ENCODE measurements at regions not wholly inside any gene's neighbourhood (a gene's known extent, or its start where the extent isn't known, plus 50 kb on each side); places are given as distances from the start of the nearest gene placed in this dataset.
"Not testable (repeated sequence)": the region's sequence is repeated elsewhere in the genome, so short reads cannot be mapped to it uniquely, and the experiment has no call there.

DNA sequence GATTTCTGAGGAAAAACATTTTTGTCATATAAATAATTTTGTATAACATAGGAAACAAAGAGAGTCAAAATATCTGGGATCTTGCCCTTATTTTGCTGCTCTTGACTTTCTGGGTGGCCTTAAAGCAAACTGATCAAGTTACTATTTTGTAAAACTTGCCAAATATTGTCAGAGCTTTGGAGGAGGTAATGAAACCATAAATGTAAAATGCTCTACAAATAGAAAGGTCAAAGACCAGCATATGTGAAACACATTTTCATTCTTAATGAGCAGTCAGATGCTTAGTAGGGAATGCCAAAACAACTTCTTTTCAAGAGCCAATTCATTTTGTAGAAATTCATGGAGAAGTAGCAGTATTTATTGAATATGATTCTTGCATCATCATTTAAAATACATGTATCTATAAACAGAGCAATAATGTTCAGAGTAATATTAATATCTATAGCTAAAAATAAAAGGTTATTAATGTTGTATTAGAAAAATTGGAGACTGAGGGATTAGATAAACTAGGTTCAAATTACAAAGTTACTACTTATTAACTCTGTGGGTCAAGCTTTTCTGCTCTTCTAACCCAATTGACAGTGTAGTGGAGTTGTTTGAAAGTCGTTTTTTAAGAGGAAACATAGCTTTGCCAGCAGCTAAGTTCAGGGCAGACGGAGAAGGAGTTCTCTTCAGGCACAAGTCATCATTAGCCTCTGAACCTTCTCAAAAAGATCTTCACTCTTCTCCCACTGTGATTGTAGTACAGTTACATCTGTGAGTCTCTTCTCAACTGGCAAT, 2053.1 kb downstream of the EFNA5 start:
- no peak for DNase-seq

DNA sequence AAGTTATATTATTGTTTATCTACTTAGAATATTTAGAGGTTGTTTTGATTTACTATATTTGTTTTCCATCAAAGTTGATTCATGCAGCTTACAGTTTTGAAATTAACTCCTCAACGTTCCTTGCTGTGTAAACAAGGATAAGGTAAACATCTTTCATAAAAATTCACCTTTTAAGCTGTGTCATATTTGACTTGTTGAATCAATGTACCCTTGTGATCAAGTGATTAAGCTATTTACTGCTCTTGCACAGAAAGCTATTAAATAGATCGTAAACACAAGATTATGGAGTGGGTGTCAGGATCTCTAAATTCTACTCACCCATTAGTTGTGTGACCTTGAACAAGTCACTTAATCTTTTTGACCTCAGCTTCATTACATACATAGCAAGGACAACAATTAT, 2054.0 kb upstream of the NUDT12 start:
- no peak for DNase-seq

DNA sequence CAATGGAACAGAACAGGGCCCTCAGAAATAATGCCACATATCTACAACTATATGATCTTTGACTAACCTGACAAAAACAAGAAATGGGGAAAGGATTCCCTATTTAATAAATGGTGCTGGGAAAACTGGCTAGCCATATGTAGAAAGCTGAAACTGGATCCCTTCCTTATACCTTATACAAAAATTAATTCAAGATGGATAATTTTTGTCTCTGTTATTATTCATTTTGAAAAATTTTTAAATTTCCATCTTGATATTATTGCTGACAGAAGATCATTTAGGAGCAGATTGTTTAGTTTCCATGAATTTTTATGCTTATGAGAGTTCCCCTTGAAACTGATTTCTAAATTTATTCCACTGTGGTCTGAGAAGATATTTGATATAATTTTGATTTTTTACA, 2039.8 kb upstream of the NUDT12 start:
- not testable (repeated sequence) for DNase-seq

DNA sequence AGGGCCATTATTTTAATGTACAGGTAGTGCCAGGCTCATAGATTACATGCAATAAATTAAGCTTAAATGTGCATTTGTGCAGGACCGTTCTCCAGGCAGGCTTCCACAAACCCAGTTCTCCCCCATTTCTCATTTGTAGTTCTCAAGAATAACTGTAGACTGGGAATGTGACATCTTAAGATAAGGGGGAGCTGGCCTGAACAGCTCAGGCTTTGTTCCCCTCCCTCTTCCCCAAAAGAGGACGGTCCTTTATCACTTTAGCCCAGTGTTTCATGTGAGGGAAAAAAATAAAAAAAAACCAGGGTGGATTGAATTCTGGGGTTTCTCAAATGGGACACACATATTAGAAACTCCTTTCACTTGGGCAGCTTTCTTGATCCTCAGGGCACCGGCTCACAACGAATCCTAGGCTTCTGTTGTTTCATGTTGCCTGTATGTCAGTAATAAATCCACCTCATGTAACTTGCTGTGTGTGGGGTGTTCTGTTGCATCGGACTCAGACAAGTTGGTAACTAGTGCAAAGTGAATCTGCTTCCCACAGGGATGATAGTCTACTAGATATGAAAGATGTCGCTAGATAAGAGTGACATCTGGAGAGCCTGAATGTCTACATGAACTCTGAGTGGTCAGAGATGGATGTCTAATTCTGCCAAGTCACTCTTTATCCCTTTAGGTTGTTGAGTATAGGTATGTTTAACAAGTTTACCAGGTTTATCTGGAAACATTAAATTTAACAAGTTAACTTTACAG, 2030.6 kb upstream of the NUDT12 start:
- no peak for DNase-seq

DNA sequence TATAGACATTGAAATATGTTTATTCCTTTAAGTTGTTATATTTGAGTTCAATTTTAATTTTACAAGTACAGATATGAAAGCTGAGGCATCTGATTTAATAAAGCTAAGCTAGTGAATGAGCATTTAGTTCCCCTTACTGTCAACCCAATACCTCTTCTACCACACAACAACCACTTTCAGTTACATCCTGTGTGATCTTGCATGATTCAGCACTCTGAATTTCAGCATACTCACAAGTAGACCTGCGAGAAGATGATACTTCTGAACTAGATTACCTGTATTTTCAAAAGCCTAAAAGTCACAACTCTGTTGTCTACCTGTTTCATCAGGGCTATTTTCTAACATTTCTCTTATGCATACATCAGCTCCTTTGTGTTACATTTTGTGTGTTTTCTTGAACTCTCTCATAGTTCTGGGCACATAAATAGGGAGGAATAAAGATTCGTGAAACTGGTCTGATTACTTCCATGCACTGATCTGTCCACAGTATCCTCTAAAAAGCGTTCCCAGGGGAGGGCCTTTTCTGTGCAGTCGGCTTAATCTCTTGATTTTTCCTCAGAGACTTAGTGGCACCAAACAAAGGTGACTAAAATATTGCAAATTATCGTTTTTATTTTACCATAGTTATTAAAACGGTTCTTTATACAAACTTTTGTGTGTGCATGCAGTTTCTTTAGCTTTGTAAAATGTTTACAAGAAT, 2025.5 kb upstream of the NUDT12 start:
- no peak for DNase-seq

DNA sequence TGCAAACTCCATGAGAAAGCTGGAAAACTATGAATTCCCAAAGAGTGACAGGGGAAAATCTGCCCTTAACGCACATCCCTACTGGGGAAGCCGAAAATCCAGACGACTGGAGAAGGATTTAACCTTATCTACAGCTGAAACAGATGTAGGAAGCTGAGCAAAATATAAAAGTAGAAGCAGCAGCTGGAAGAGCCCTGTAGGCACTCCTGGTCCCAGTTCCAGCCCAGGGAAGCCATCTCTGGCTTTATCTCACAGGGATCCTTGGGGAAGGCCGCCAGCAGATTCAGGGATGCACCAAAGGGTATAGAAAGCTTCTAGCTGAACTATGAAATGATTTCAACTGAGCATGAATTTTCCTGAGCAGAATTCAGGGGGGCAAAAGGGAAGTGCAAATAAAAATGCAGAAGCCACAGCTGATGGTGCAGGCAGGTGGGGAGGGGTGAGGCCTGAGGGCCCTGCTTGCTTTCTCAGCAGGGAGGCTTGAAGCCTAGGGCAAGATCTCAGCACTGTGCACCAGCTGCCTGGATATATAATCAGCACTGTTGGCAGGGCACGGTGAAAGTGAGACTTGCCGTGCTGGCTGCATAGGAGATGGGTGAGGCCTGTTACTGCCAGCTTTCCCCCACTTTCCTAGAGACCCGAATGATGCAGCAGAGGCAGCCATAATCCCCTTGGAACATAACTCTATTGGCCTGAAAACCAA, 2019.5 kb upstream of the NUDT12 start:
- DNase-seq, result no peak

DNA sequence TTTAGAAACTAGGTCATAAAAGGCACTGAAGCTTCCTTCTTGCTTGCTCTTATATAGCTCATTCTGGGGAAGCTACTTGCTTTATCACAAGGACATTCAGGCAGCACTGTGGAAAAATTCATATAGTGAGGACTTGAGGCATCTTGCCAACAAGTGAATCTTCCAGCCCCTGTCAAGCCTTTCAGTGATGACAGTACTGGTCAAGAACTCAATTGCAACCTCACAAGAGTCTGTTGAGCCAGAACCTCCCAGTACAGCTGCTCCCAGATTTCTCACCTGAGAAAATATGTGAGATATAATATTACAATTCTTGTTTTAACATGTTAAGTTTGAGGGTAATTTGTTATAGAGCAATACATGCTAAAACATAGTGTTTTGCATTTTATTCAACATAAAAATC, 2011.0 kb upstream of the NUDT12 start:
- no peak for DNase-seq

DNA sequence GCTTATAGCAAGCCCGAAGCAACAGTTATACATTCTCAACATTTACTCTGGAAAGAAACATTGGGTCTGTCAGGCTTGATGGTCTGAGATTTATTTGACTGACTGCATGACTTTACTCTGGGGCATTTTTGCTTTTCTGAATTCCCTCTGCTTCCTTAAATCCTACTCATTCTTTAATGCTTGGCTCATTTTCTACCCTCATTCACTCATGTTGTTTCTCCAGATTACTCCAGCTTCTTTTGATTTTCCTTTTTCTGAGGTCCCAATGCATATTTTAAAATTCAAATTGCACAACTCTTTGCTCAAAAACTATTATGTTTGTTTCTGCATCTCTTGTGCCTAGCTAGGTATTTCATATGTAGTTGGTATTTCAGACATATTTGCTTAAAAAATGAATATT, 2002.9 kb upstream of the NUDT12 start:
- no peak for DNase-seq

DNA sequence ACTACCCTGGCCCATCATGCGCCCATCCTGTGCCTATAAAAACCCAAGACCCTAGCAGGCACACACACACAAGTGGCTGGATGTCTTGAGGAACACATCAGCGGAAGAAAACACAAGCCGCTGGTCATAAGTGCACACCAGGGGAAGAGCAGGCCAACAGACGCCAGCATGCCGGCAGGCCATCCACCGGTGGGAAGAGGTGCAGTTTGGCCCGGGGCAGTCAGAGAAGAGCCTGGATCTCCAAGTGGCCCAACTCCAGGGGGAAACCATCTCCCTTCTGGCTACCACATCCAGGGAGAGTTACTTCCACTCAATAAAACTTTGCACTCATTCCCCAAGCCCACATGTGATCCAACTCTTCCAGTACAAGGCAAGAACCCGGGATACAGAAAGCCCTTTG, 2001.3 kb upstream of the NUDT12 start:
- DNase-seq, result no peak

DNA sequence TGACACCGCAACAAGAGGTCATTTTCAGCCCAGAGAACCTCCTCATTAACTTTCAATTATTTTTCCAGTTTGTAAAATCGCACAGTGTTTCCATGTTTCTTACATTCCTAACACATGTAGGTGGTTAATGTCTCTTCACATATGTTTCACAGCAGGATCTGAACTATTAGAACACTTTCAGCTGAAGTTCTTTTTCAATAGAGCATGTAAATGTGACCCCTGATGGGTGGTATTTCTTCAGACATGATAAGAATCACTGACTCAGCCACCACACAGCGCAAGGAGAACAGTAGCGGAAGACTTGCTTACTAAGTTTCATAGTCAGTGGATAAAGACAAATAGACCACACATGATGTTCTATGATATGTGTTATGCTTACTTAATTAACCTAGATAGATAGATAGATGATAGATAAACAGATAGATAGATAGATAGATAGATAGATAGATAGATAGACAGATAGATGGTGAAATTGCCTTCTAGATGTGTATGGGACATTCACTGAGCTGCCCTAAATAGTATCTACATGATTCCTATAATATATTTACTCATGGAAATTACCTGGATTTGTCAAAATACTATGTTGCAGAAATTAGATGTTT, 1992.1 kb upstream of the NUDT12 start:
- no peak for DNase-seq

DNA sequence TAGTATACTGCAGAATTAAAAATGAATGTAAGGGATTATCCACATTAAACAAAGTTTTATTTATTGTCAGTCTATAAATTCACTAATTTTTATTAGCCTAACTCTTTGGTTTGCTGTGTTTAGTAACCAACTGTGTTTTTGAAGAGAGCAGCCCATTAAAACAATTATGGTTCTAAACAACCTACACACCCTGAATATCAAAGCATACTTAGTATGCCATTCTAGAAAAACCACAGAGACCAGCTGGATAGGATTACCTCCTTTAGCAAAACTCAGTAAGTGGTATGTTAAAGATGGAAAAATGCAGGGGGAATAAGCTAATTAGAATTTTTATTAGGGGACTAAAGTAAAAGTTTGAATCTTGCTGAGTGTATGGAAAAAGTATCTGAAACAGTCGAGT, 1981.7 kb upstream of the NUDT12 start:
- no peak for DNase-seq

DNA sequence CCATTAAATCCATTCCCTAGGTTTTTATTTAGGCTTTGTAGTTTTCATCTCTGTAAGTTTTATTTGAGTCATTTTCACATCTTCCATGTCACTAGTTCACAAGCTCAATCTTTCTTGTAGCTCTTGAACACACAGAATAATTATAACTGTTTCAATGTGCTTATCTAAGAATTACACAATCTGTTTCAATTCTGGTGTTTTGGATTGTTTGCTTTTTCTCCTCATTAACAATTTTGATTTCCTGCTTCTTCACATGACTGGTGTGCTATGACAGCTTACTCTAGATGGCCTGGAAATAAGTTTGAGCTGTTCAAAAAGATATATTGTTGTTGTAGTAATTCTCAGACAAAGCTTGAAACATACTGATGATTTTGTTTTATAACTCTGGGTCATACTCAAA, 1974.1 kb upstream of the NUDT12 start:
- DNase-seq, result no peak

DNA sequence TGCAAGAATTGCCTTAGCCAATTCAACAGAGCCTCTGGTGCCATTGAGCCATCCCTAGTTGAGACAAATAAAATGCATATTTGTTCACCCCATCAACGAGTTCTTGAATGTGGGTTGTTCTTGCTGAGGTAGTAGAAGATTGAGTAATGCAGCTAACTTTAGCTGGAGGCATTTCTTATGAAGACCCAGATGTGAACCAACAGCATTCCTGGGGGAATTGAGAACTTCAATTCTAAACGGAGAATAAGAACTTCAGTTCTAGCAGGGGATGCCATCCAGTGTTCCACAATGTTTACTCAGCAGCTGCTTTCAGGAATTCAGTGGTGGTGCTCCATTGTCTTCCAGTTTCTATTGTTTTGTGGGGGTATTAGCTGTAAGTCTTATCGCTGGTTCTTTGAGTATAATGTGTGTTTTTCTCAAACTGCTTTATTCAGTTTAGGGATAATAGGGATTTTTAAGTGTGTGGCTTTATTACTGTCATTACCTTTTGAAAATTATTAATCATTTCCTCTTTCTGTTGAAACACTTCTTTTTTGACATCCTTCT, 1968.2 kb upstream of the NUDT12 start:
- no peak for DNase-seq

DNA sequence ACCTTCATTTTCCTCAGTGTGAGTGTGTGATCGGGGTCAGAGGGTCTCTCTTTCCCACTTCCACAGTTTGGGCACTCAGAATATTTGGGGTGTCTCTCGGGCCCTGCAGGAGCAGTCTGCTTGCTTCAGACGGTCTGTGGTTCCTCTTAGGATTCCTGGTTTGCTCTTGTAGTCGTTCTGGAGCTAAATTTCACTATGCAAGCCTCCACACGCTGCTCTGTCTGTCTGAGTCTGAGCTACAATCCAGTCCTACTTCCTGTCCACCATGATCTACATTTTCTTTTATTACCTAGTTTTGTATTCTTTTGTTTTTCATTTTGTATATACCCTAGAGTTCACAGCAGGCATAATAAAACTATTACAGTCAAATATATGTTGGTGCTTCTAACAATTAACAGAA, 1967.3 kb upstream of the NUDT12 start:
- no peak for DNase-seq

DNA sequence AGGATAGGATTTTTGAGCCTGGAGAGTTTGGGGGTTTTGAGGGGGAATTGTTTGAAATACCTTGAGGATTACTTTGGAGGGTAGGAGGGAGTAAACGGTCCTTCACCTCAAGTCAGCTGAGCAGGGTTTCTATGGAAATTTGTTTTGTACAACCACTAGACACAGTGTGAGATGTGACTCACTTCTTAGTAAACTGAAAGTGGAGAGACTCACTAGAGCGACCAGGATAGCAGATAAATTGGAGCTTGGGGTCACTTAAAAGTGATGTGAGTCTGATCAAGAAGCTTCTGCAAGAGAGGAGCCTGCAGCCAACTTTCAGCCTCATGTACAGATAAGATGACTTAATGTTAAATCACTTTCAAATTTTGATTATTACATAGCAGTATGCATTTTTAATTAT, 1945.9 kb upstream of the NUDT12 start:
- no peak for DNase-seq

DNA sequence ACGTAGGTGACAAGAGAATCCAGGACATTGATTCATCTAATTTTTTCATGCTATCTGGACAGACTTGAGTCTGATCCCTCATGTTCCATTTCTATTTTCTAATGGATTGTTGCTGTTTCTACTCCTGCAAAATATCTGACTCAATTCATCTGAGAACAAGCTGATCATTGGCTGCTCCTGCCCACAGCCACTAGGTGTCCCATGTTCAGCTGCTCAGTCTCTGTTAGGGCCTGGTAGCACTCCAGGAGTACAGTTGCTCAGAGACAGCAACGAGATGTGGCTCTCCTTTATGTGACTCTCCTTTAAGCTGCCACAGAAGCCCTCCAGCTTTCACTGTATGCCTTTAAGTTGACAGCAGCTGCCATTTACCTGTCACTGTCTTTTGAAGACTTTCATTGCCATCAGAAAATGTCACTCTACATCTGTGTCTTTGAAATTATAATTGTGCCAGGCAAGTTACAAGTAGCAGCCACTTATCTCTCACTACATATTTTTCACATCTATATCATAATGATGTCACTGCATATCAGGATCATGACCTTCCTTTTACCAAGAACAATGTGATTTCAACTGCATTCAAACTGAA, 1944.2 kb upstream of the NUDT12 start:
- no peak for DNase-seq

DNA sequence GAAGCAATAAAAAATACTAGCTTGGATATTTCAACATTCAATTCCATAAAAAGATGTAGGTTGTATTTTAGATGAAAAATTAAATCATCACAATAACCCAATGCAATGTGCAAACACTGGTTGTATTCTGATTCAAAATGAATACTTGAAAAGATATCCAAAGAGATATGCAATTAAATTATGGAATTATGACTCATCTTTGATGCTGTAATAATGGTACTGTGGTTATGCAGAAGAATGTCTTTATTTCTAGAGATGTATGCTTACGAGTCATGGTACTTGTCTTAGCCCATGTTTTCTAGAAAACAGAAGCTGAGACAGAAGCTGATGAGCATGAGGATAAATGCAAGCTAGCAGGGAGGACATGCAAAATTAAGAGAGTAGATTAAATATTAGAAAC, 1941.4 kb upstream of the NUDT12 start:
- no peak for DNase-seq

DNA sequence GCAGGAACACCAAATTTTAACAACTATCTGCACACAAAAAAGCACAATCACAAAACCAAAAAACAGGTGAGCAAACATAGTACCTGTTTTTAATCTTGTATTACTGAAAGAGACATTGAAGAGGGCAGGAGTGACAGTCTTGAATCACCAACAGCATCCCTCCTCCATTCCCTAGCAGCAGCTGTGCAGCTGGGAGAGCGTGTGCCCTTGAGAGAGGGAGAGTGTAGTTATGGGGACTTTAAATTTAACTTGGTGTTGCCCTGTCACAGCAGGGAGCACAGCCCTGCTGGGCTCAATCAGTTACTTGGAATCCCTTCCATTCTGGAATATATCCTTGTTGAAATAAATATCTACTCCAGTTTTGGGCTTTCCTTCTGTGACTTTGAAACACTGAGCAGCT, 1938.7 kb upstream of the NUDT12 start:
- no peak for DNase-seq

DNA sequence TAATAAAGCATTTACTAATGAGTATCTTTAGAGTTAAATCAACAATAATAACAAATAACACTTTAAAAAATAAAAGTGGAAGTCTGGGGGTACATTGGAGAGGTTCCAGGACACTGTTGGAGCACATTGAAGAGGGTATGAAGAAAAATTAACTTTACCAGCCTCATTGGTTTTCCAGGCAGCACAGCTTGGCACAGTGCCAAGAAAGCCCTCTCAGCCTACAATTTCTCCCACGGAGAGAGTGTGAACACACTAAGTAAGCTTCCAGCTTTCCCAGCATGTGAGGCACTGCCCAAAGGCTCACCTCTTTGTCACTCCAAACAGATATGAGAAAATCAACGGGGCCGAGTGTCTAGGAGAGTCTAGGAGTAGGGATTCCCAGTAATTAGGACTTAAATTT, 1912.8 kb upstream of the NUDT12 start:
- DNase-seq, result no peak

DNA sequence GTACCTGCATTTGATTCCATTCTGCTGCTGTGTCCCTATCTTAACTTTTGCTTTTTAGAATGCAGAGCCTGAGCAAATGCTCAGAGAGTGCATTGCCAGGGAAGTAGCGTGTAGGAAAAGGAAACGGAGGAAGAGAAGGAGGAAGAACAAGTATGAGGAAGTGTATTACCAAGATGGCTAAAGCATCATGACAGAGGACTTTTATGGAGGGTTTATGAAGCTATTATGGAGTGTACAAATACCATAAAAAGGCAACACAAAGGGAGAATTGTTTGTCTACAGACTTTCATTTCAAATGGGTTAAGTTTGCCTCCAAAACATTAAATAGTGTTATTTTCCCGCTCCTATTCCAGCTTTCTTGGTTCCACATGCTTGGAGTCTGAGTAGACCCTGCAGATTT, 1899.8 kb upstream of the NUDT12 start:
- no peak for DNase-seq

DNA sequence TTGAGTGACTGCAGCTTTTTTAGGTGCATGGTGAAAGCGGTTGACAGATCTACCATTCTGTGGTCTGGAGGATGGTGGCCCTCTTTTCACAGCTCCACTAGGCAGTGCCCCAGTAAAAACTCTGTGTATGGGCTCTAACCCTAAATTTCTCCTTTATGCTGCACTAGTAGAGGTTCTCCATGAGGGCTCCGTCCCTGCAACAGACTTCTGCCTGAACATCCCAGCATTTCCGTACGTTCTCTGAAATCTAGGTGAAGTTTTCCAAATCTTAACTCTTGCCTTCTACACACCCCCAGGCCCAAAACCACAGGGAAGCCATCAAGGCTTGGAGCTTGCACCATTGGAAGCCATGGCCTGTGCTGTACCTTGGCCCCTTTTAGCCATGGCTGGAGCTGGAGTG, 1898.1 kb upstream of the NUDT12 start:
- no peak for DNase-seq

DNA sequence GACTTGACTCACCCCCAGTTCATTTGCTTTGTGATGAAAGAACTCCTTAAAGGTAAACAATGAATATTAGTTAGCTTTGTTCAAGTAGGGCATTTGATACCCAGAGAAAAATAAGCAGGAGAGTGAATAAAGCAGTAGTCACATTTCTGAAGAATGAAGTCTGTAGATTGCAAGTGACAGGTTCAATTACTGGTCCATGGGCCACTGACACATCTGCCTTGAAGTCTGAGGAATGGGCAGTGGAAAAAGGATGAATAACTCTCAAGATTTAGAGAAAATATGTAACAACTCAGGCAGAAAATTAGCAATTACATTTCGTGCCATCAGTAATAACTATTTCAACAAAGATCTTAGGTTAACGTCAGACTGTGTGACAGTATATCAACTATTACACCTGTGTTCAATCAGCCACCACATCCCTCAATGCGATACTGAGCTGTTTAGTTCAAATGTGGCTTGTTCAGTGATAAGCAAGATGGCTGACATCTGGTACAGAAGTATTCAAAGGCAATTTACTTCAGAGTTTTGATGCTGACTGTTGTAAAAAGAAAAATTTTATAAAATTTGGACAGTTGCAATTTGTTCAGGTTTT, 1890.7 kb upstream of the NUDT12 start:
- no peak for DNase-seq

Measured in activated CD8-positive, alpha-beta memory T cell treated with anti-CD3 and anti-CD28 coated beads, Interleukin-2, amount 50 U/mL, for 48 hours (primary cell).